Neural cell (in vitro differentiated cells): ENCODE measurements at regions not wholly inside any gene's neighbourhood (a gene's known extent, or its start where the extent isn't known, plus 50 kb on each side); places are given as distances from the start of the nearest gene placed in this dataset.

Experiments used
- H2AFZ ChIP-seq: fragments of 200-600, 300-800 bp; sonication (generic), shearing (Covaris generic); 2 replicates; pipeline ENCODE4 v1.6.0; 2014; ENCODE audit warnings: low read depth, mild to moderate bottlenecking, antibody characterized with exemption, low read length, moderate library complexity
- H3F3A ChIP-seq: fragments of 200-600 bp; shearing (Covaris generic); 2 replicates; pipeline ENCODE4 v1.6.1; 2016; ENCODE audit warnings: mild to moderate bottlenecking, moderate library complexity, mixed read lengths, antibody characterized with exemption, low read length; ENCODE audit not compliant: insufficient read depth, poor library complexity, severe bottlenecking
- H3K27ac ChIP-seq: fragments of 200-600, 300-800 bp; sonication (generic), shearing (Covaris generic); 2 replicates; pipeline ENCODE4 v1.5.1; 2014; ENCODE audit warnings: mild to moderate bottlenecking, low read length, moderate library complexity
- H3K27me3 ChIP-seq: fragments of 300-800, 200-600 bp; sonication (generic), shearing (Covaris generic); 2 replicates; pipeline ENCODE4 v1.6.0; 2014; ENCODE audit warnings: mild to moderate bottlenecking, low read depth, low read length, moderate library complexity; ENCODE audit not compliant: insufficient read depth
- H3K36me3 ChIP-seq: fragments of 300-800, 200-600 bp; sonication (generic), shearing (Covaris generic); 2 replicates; pipeline ENCODE4 v1.5.1; 2014; ENCODE audit warnings: mild to moderate bottlenecking, antibody characterized with exemption, low read length, moderate library complexity; ENCODE audit not compliant: insufficient read depth
- H3K4me2 ChIP-seq: fragments of 300-800, 200-600 bp; sonication (generic), shearing (Covaris generic); 2 replicates; pipeline ENCODE4 v1.6.0; 2014; ENCODE audit warnings: mild to moderate bottlenecking, low read length
- H3K4me3 ChIP-seq: fragments of 300-800, 200-600 bp; sonication (generic), shearing (Covaris generic); 2 replicates; pipeline ENCODE4 v1.5.1; 2014; ENCODE audit warnings: mild to moderate bottlenecking, low read length, moderate library complexity
- H3K79me2 ChIP-seq: fragments of 200-600 bp; shearing (Covaris generic); replicated peaks from 2 replicates; pipeline ENCODE4 v1.6.0; 2014; ENCODE audit warnings: mild to moderate bottlenecking, low read length, moderate library complexity; ENCODE audit not compliant: insufficient read depth
- H3K9ac ChIP-seq: fragments of 300-800, 200-600 bp; sonication (generic), shearing (Covaris generic); 2 replicates; pipeline ENCODE4 v1.6.1; 2016; ENCODE audit warnings: mild to moderate bottlenecking, low read length, mixed read lengths
- H3K9me2 ChIP-seq: fragments of 200-600 bp; shearing (Covaris generic); 2 replicates; pipeline ENCODE4 v1.6.1; 2016; ENCODE audit warnings: mild to moderate bottlenecking, low read length, mixed read lengths; ENCODE audit not compliant: insufficient read depth
- H3K9me3 ChIP-seq: fragments of 200-600, 300-800 bp; sonication (generic), shearing (Covaris generic); 2 replicates; pipeline ENCODE4 v1.6.1; 2016; ENCODE audit warnings: mild to moderate bottlenecking, mixed run types, low read length, moderate library complexity, mixed read lengths
- H4K20me1 ChIP-seq: fragments of 200-600 bp; shearing (Covaris generic); 2 replicates; pipeline ENCODE4 v1.6.1; 2016; ENCODE audit warnings: mild to moderate bottlenecking, mixed run types; ENCODE audit not compliant: insufficient read depth
- EP300 ChIP-seq: fragments of 450-650 bp; conservative IDR thresholded peaks from 2 replicates; pipeline ENCODE4 v1.6.1; 2014; ENCODE audit warnings: antibody characterized with exemption, mild to moderate bottlenecking, moderate library complexity; ENCODE audit not compliant: poor library complexity, severe bottlenecking
- EZH2 ChIP-seq: fragments of 200-600, 300-800 bp; shearing (Covaris generic), sonication (generic); IDR thresholded peaks from 2 replicates; pipeline ENCODE4 v1.6.1; 2014; ENCODE audit warnings: antibody characterized with exemption, low read length, borderline replicate concordance, mild to moderate bottlenecking; ENCODE audit not compliant: insufficient read depth, poor library complexity, severe bottlenecking
- MXI1 ChIP-seq: fragments of 450-650 bp; conservative IDR thresholded peaks from 2 replicates; pipeline ENCODE4 v1.6.1; 2014; ENCODE audit warnings: antibody characterized with exemption, mild to moderate bottlenecking; ENCODE audit not compliant: poor library complexity, severe bottlenecking
- POLR2AphosphoS5 ChIP-seq: IDR thresholded peaks from 2 replicates; pipeline ENCODE4 v1.6.1; 2012
- RAD21 ChIP-seq: fragments of 450-650 bp; conservative IDR thresholded peaks from 2 replicates; pipeline ENCODE4 v1.6.1; 2014; ENCODE audit warnings: antibody characterized with exemption, mild to moderate bottlenecking, moderate library complexity
- SMC3 ChIP-seq: fragments of 450-650 bp; conservative IDR thresholded peaks from 2 replicates; pipeline ENCODE4 v1.6.1; 2014; ENCODE audit warnings: antibody characterized with exemption, mild to moderate bottlenecking, moderate library complexity; ENCODE audit not compliant: poor library complexity
- TAF1 ChIP-seq: IDR thresholded peaks from 2 replicates; pipeline ENCODE4 v1.6.1; 2012; ENCODE audit warnings: low read depth
- TF ChIP-seq, protein P1 (sequence below): IDR thresholded peaks from 2 replicates; pipeline ENCODE4 v1.6.1; 2012; ENCODE audit warnings: borderline replicate concordance
- TF ChIP-seq, protein P2 (sequence below): fragments of 450-650 bp; IDR thresholded peaks from 2 replicates; pipeline ENCODE4 v1.5.1; 2014; ENCODE audit warnings: antibody characterized with exemption, mild to moderate bottlenecking, moderate library complexity; ENCODE audit not compliant: poor library complexity, severe bottlenecking

DNA sequence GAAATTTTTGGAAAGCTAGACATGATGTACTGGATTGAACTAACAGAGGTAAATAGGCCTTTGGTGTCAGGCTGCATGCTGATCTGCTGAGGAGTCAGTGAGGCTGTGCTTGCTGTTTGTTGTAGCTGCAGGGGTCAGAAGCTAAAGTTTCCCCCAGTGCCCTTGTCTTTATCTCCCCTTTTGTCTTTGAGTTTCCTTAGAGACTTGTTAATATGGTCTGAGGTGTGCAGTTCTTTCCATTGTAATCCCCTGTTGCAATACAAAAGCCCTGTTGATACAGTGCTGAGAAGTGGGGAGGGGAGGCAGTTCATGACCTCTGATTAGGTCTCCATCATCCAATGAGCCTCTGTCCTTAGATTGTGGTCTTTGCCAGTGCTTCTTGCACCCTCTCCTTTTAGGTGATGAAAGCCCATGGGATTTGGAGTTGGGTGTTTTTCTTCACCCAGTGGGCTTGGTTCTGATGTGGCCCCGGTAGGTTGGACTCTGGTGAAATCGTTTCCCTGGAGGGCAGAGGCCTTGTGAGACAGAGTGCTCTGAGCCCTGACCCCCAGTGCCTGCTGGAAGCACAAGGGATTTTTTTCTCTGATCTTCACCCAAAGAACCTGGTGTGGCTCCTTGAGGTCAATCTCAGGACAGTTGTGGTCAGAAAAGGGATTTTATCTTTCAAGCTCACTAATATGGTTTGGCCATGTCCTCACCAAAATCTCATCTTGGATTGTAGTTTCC is 163.1 kb downstream of the TMEM18 start:
- Histone ChIP-seq H3K36me3 (no peaks in the 10 kb centered on the region), H3K27ac (no peak overlapping the region), H3K9me2 (no peaks in the 10 kb centered on the region), H2AFZ (no peak overlapping the region), H4K20me1 (no peaks in the 10 kb centered on the region), H3K79me2 (no peaks in the 10 kb centered on the region), H3K4me3 (no peak overlapping the region), H3K9ac (no peak overlapping the region), H3K9me3 (peaks cover 11% of the 10 kb centered on the region), H3K27me3 (no peaks in the 10 kb centered on the region), H3K4me2 (no peak overlapping the region), H3F3A (no peaks in the 10 kb centered on the region)
- no peak for TF ChIP-seq SMC3
- TF ChIP-seq TAF1, result no peak
- TF ChIP-seq, protein P1, sequence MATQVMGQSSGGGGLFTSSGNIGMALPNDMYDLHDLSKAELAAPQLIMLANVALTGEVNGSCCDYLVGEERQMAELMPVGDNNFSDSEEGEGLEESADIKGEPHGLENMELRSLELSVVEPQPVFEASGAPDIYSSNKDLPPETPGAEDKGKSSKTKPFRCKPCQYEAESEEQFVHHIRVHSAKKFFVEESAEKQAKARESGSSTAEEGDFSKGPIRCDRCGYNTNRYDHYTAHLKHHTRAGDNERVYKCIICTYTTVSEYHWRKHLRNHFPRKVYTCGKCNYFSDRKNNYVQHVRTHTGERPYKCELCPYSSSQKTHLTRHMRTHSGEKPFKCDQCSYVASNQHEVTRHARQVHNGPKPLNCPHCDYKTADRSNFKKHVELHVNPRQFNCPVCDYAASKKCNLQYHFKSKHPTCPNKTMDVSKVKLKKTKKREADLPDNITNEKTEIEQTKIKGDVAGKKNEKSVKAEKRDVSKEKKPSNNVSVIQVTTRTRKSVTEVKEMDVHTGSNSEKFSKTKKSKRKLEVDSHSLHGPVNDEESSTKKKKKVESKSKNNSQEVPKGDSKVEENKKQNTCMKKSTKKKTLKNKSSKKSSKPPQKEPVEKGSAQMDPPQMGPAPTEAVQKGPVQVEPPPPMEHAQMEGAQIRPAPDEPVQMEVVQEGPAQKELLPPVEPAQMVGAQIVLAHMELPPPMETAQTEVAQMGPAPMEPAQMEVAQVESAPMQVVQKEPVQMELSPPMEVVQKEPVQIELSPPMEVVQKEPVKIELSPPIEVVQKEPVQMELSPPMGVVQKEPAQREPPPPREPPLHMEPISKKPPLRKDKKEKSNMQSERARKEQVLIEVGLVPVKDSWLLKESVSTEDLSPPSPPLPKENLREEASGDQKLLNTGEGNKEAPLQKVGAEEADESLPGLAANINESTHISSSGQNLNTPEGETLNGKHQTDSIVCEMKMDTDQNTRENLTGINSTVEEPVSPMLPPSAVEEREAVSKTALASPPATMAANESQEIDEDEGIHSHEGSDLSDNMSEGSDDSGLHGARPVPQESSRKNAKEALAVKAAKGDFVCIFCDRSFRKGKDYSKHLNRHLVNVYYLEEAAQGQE, result no peak
- no peak for TF ChIP-seq POLR2AphosphoS5
- no peak for TF ChIP-seq EP300
- no peak for TF ChIP-seq MXI1
- TF ChIP-seq RAD21, result no peak
- TF ChIP-seq, protein P2, sequence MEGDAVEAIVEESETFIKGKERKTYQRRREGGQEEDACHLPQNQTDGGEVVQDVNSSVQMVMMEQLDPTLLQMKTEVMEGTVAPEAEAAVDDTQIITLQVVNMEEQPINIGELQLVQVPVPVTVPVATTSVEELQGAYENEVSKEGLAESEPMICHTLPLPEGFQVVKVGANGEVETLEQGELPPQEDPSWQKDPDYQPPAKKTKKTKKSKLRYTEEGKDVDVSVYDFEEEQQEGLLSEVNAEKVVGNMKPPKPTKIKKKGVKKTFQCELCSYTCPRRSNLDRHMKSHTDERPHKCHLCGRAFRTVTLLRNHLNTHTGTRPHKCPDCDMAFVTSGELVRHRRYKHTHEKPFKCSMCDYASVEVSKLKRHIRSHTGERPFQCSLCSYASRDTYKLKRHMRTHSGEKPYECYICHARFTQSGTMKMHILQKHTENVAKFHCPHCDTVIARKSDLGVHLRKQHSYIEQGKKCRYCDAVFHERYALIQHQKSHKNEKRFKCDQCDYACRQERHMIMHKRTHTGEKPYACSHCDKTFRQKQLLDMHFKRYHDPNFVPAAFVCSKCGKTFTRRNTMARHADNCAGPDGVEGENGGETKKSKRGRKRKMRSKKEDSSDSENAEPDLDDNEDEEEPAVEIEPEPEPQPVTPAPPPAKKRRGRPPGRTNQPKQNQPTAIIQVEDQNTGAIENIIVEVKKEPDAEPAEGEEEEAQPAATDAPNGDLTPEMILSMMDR, result no peak
- TF ChIP-seq EZH2, result no peak

DNA sequence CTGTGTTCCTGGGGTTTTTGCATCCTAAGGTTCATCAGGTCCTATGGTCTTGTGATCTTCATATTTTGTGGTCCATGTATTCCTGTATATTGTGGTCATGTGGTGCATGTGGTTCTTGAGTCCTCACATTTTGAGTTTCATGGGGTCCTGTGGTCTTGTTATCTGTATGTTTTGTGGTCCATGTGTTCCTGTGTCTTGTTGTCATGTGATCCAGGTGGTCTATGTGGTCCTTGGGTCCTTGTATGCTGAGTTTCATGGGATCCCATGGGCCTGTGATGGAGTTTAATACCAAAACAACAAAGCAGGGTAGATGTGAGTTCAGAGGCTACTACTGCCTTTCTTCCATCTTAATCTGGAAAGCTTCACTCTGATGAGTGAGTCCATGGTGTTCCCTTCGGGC is 166.4 kb downstream of the TMEM18 start:
- Histone ChIP-seq H4K20me1 (no peaks in the 10 kb centered on the region), H3F3A (no peaks in the 10 kb centered on the region), H3K79me2 (no peaks in the 10 kb centered on the region), H3K9ac (no peak overlapping the region), H3K4me2 (no peak overlapping the region), H3K27ac (no peak overlapping the region), H3K36me3 (no peaks in the 10 kb centered on the region), H3K9me3 (peaks cover 11% of the 10 kb centered on the region), H3K9me2 (no peaks in the 10 kb centered on the region), H2AFZ (no peak overlapping the region), H3K4me3 (no peak overlapping the region), H3K27me3 (no peaks in the 10 kb centered on the region)
- TF ChIP-seq RAD21, result no peak
- no peak for TF ChIP-seq EZH2
- TF ChIP-seq, protein P2, result no peak
- no peak for TF ChIP-seq EP300
- TF ChIP-seq TAF1, result no peak
- TF ChIP-seq, protein P1, result no peak
- no peak for TF ChIP-seq POLR2AphosphoS5
- TF ChIP-seq MXI1, result no peak
